Activated CD4-positive, alpha-beta memory T cell treated with anti-CD3 and anti-CD28 coated beads for 36 hours (primary cell): ENCODE measurements at regions not wholly inside any gene's neighbourhood (a gene's known extent, or its start where the extent isn't known, plus 50 kb on each side); places are given as distances from the start of the nearest gene placed in this dataset.
"Not testable (repeated sequence)": the region's sequence is repeated elsewhere in the genome, so short reads cannot be mapped to it uniquely, and the experiment has no call there.

Source experiments
- CTCF ChIA-PET: fragments of 350-600 bp; sonication (Branson Sonifier 250); formaldehyde crosslinking; loops from one replicate; lab custom pipeline; 2021; ENCODE audit warnings: antibody characterized with exemption, inconsistent platforms; lab: Charles Lee
- POLR2A ChIA-PET: fragments of 350-600 bp; sonication (Branson Sonifier 250); formaldehyde crosslinking; loops from one replicate; lab custom pipeline; 2021; ENCODE audit warnings: antibody characterized with exemption; lab: Charles Lee
- DNase-seq: peaks from one replicate; pipeline ENCODE4 v3.0.0-alpha.2; 2020
- H3K27ac Mint-ChIP-seq: one replicate; pipeline ENCODE4 v1.8.0; 2021; ENCODE audit warnings: mixed read lengths
- H3K27me3 Mint-ChIP-seq: one replicate; pipeline ENCODE4 v1.8.0; 2021; ENCODE audit warnings: mixed read lengths
- H3K36me3 Mint-ChIP-seq: one replicate; pipeline ENCODE4 v1.8.0; 2021; ENCODE audit warnings: mixed read lengths
- H3K4me1 Mint-ChIP-seq: one replicate; pipeline ENCODE4 v1.8.0; 2021; ENCODE audit warnings: low read depth, mixed read lengths
- H3K4me3 Mint-ChIP-seq: one replicate; pipeline ENCODE4 v1.8.0; 2021; ENCODE audit warnings: mild to moderate bottlenecking, mixed read lengths
- H3K9me3 Mint-ChIP-seq: one replicate; pipeline ENCODE4 v1.8.0; 2021; ENCODE audit warnings: mixed read lengths
- intact Hi-C: fragments of 100-400 bp; cut with micrococcal nuclease; formaldehyde crosslinking; loops from one replicate; pipeline ENCODE4 v1.15.1; 2023

DNA sequence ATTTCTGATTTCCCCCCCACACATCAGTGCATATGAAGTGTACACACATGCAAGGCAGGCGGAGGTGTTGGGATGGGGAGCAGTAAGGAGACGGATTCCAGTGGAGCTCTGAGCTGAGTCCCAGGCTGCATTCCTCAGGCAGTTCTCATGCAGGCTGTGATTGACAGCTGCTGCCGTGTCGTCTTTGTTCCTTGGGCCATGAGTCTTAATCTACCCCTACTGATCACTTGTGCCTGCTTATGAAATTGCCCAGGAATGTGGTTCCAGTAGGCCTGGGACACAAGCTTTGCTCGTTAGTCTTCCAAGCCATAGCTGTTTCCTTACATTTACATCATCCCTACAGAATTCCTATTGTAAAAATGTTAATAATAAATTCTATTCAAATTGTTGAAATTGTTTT lies 1241.9 kb downstream of the UQCRFS1 start:
- ChIA-PET CTCF (interaction anchor here (1.4 kb wide), 1 partner anchor 738 kb away, joined by 3 read pairs; no protein-coding TSS in a partner anchor), POLR2A (no interaction called here)
- DNase-seq, result no peak
- no peaks in the 10 kb centered on the region for H3K4me1 Mint-ChIP-seq
- no peak overlapping the region for H3K27ac Mint-ChIP-seq
- intact Hi-C loops, result no loop called here
- no peak overlapping the region for H3K4me3 Mint-ChIP-seq
- H3K27me3 Mint-ChIP-seq, result no peaks in the 10 kb centered on the region
- no peaks in the 10 kb centered on the region for H3K36me3 Mint-ChIP-seq
- H3K9me3 Mint-ChIP-seq, result no peaks in the 10 kb centered on the region

DNA sequence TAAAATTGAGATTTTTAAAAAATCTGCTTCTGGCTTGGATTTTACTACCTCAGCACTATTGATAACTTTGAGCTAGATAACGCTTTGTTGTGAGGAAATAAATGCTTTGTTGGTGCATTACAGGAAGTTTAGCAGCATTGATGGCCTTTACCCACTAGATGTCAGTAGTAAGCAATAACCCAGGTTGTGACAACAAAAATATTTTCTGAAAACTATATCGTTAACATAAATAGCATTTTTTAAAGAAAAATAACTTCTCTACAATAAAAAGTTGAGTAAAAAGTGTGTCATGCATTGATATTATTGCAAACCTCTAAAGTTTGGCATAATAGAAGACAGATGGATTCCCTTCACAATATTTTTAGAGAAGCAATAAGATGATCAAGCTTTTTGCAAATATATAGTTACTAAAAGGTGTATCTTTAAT lies 1246.5 kb downstream of the UQCRFS1 start:
- H3K4me3 Mint-ChIP-seq, result no peak overlapping the region
- DNase-seq, result no peak
- ChIA-PET CTCF (interaction anchor here (0.8 to 1.7 kb wide), 4 partner anchors 9 to 913 kb away, joined by 3 to 5 read pairs (median 3); no protein-coding TSS in a partner anchor), POLR2A (no interaction called here)
- H3K27ac Mint-ChIP-seq, result no peak overlapping the region
- H3K36me3 Mint-ChIP-seq, result no peaks in the 10 kb centered on the region
- intact Hi-C loops, result loop anchor here (5.0 to 10.0 kb wide), 2 partner anchors 746 to 908 kb away; no protein-coding TSS in a partner anchor
- peaks cover 2% of the 10 kb centered on the region for H3K4me1 Mint-ChIP-seq
- H3K9me3 Mint-ChIP-seq, result no peaks in the 10 kb centered on the region
- no peaks in the 10 kb centered on the region for H3K27me3 Mint-ChIP-seq

GRCh38 chr19:27964185-27964584 lies 1248.8 kb downstream of the UQCRFS1 start:
- Mint-ChIP-seq H3K4me1 (peaks cover 2% of the 10 kb centered on the region), H3K9me3 (no peaks in the 10 kb centered on the region), H3K27me3 (peaks cover 1% of the 10 kb centered on the region), H3K27ac (no peak overlapping the region), H3K4me3 (no peak overlapping the region), H3K36me3 (no peaks in the 10 kb centered on the region)
- intact Hi-C loops, result loop anchor here (10.0 kb wide), 1 partner anchor 911 kb away; no protein-coding TSS in a partner anchor
- ChIA-PET POLR2A (no interaction called here), CTCF (no interaction called here)
- DNase-seq, result no peak

GRCh38 chr19:27962264-27962663 lies 1250.7 kb downstream of the UQCRFS1 start:
- H3K9me3 Mint-ChIP-seq, result no peaks in the 10 kb centered on the region
- peaks cover 1% of the 10 kb centered on the region for H3K27me3 Mint-ChIP-seq
- H3K36me3 Mint-ChIP-seq, result no peaks in the 10 kb centered on the region
- H3K4me1 Mint-ChIP-seq, result peaks cover 2% of the 10 kb centered on the region
- no peak for DNase-seq
- ChIA-PET POLR2A (no interaction called here), CTCF (no interaction called here)
- H3K4me3 Mint-ChIP-seq, result no peak overlapping the region
- intact Hi-C loops, result loop anchor here (10.0 kb wide), 1 partner anchor 913 kb away; no protein-coding TSS in a partner anchor
- H3K27ac Mint-ChIP-seq, result no peak overlapping the region

GRCh38 chr19:27955485-27956480 lies 1257.2 kb downstream of the UQCRFS1 start:
- ChIA-PET POLR2A (no interaction called here), CTCF (interaction anchor here (1.2 kb wide), 1 partner anchor 11 kb away, joined by 5 read pairs; no protein-coding TSS in a partner anchor)
- intact Hi-C loops, result no loop called here
- no peak overlapping the region for H3K4me3 Mint-ChIP-seq
- H3K36me3 Mint-ChIP-seq, result no peaks in the 10 kb centered on the region
- peaks cover 1% of the 10 kb centered on the region for H3K27me3 Mint-ChIP-seq
- no peaks in the 10 kb centered on the region for H3K4me1 Mint-ChIP-seq
- no peaks in the 10 kb centered on the region for H3K9me3 Mint-ChIP-seq
- no peak overlapping the region for H3K27ac Mint-ChIP-seq
- DNase-seq, result no peak

- H3K27ac Mint-ChIP-seq, H3K4me3 Mint-ChIP-seq, POLR2A ChIA-PET, H3K36me3 Mint-ChIP-seq, CTCF ChIA-PET, H3K27me3 Mint-ChIP-seq, DNase-seq, intact Hi-C loops, H3K4me1 Mint-ChIP-seq: not testable (repeated sequence)
- peaks cover 39% of the 10 kb centered on the region for H3K9me3 Mint-ChIP-seq
Observed at GRCh38 chr19:27942607-27943006, 1270.3 kb downstream of the UQCRFS1 start.

- no peaks in the 10 kb centered on the region for H3K27me3 Mint-ChIP-seq
- intact Hi-C loops, result no loop called here
- H3K4me1 Mint-ChIP-seq, result no peaks in the 10 kb centered on the region
- no peak for DNase-seq
- H3K9me3 Mint-ChIP-seq, result no peaks in the 10 kb centered on the region
- CTCF ChIA-PET, result no interaction called here
- POLR2A ChIA-PET, result no interaction called here
- no peak overlapping the region for H3K4me3 Mint-ChIP-seq
- no peak overlapping the region for H3K27ac Mint-ChIP-seq
- no peaks in the 10 kb centered on the region for H3K36me3 Mint-ChIP-seq
Observed at GRCh38 chr19:27936139-27936538, 1276.8 kb downstream of the UQCRFS1 start.

DNA sequence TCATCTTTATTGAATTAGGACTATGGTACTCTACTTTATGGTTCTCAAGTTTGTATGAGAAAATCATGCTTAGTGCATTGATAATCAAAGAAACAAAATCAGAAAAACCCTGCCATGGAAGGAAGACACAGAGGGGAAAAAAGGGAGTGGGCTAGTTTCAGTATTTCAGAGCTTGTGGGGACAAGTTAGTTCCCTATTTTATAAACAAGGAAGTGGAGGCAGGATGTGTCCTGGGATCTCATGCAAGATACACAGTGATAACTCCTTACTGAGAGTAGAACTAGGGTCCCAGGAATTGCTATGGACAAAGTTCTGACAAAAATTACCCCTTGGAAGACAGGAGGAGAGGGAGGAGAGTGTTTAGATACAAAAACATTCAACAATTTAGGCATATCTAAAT lies 1277.3 kb downstream of the UQCRFS1 start:
- no peak for DNase-seq
- CTCF ChIA-PET, result no interaction called here
- Mint-ChIP-seq H3K27me3 (no peaks in the 10 kb centered on the region), H3K4me3 (no peak overlapping the region), H3K9me3 (no peaks in the 10 kb centered on the region), H3K36me3 (no peaks in the 10 kb centered on the region), H3K4me1 (no peaks in the 10 kb centered on the region), H3K27ac (no peak overlapping the region)
- intact Hi-C loops, result no loop called here
- POLR2A ChIA-PET, result no interaction called here

GRCh38 chr19:27929399-27929798 lies 1283.6 kb downstream of the UQCRFS1 start:
- ChIA-PET CTCF (no interaction called here), POLR2A (no interaction called here)
- H3K27me3 Mint-ChIP-seq, result no peaks in the 10 kb centered on the region
- H3K4me3 Mint-ChIP-seq, result no peak overlapping the region
- intact Hi-C loops, result no loop called here
- no peak overlapping the region for H3K27ac Mint-ChIP-seq
- DNase-seq, result no peak
- H3K9me3 Mint-ChIP-seq, result no peaks in the 10 kb centered on the region
- H3K36me3 Mint-ChIP-seq, result no peaks in the 10 kb centered on the region
- no peaks in the 10 kb centered on the region for H3K4me1 Mint-ChIP-seq

DNA sequence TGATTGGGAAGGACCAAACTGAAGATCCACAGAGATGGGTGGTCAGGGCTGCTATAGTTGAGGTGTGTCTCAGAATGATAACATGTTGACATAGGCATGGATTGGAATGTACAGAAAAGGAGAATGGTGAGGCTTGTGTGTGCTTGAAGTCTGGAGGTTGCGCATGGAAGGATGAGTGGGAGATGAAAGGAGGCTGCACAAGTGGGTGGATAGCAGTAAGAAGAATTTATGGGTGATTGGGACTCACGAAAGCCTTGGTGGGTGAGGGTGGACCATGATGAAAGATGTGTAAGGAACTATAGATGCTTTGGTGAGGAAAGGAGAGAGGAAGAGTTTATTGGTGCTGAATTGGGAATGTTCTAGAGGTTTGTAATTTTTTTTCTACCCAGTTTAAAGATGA lies 1287.7 kb downstream of the UQCRFS1 start:
- no peak overlapping the region for H3K27ac Mint-ChIP-seq
- H3K36me3 Mint-ChIP-seq, result no peaks in the 10 kb centered on the region
- DNase-seq, result no peak
- H3K27me3 Mint-ChIP-seq, result no peaks in the 10 kb centered on the region
- no peaks in the 10 kb centered on the region for H3K4me1 Mint-ChIP-seq
- no peaks in the 10 kb centered on the region for H3K9me3 Mint-ChIP-seq
- CTCF ChIA-PET, result no interaction called here
- POLR2A ChIA-PET, result no interaction called here
- H3K4me3 Mint-ChIP-seq, result no peak overlapping the region
- intact Hi-C loops, result no loop called here

DNA sequence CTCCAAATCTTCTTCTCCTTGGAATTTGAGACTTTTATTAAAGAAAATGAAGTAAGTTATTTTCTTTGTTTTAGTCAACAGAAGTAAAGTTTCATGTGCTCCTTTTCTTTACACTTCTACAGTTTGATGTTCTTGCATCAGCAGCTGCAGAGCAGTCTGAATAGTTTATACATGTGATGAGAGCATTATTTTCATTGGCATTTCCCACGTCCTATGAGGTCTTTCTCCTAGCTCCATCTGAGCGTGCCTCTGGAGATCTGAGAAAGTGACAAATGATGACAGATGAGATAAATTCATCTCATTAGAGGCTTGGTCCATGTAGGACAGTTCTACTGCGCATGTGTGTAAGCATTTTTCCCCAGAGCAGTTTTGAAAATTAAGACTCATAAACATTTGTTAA lies 1290.0 kb downstream of the UQCRFS1 start:
- no peak for DNase-seq
- ChIA-PET CTCF (interaction anchor here (0.5 kb wide), 1 partner anchor 117 kb away, joined by 3 read pairs; no protein-coding TSS in a partner anchor), POLR2A (no interaction called here)
- Mint-ChIP-seq H3K36me3 (no peaks in the 10 kb centered on the region), H3K9me3 (no peaks in the 10 kb centered on the region), H3K4me1 (no peaks in the 10 kb centered on the region), H3K27ac (no peak overlapping the region), H3K27me3 (no peaks in the 10 kb centered on the region), H3K4me3 (no peak overlapping the region)
- intact Hi-C loops, result no loop called here

DNA sequence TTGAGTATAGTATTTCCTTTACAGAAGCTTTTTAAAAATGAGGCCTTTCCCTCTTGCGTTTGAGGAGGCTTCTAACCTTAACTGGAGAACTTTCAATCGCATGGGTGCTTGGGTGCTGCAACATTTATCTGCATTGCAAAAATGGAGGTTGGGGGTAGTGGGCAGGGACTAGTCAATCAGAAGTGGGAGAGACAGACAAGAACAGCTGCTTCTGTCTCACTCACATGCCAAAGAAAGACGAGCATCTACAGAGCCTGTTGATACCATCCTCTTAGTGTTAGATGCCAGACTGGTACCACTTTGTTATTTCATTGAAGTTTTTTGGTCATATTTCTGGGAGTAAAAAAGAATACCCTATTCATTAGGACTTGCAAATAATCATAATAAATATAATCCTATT lies 1292.2 kb downstream of the UQCRFS1 start:
- H3K4me1 Mint-ChIP-seq, result no peaks in the 10 kb centered on the region
- intact Hi-C loops, result no loop called here
- ChIA-PET CTCF (no interaction called here), POLR2A (no interaction called here)
- no peak overlapping the region for H3K4me3 Mint-ChIP-seq
- no peak for DNase-seq
- H3K9me3 Mint-ChIP-seq, result no peaks in the 10 kb centered on the region
- no peaks in the 10 kb centered on the region for H3K36me3 Mint-ChIP-seq
- no peak overlapping the region for H3K27ac Mint-ChIP-seq
- H3K27me3 Mint-ChIP-seq, result no peaks in the 10 kb centered on the region
